ENCODE measurements at regions not wholly inside any gene's neighbourhood (a gene's known extent, or its start where the extent isn't known, plus 50 kb on each side); places are given as distances from the start of the nearest gene placed in this dataset.

DNA sequence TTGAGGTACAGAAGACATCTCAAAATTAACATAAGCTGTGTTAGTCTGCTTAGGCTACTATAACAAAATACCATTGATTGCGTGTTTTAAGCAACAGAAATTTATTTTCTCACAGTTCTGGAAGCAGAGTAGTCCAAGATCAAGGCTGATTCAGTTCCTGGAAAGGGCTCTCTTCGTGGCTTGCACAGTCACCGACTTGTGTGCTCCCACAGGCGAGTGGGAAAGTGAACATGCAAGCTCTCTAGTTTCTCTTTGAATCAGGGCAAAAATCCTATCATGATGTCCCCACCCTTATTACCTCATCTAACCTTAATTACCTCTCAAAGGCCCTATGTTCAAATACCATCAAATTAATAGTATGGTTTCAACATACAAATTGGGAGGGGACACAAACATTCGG lies 505.9 kb downstream of the ZIC1 start:
- Histone ChIP-seq H3K27me3 (replicated peaks in 1 of 2; ENCODE audit: control insufficient read depth in 2 of 2, insufficient read depth in 2 of 2, low read length in 1 of 2) (no peaks in the 10 kb centered on the region), H3K4me3 (no peak overlapping the region), H3K4me1 (ENCODE audit: control insufficient read depth, insufficient read depth, low read length) (no peaks in the 10 kb centered on the region), H3K27ac (ENCODE audit: control insufficient read depth, insufficient read depth) (no peak overlapping the region), H2AFZ (ENCODE audit: control insufficient read depth, low read depth, low read length) (no peak overlapping the region), H3K4me2 (ENCODE audit: control insufficient read depth, insufficient read depth) (no peak overlapping the region), H3K9me3 (replicated peaks; ENCODE audit: control insufficient read depth, insufficient read depth, low read length) (no peaks in the 10 kb centered on the region), H3K9ac (ENCODE audit: control insufficient read depth, insufficient read depth, low read length) (no peak overlapping the region), H3K36me3 (ENCODE audit: control insufficient read depth in 2 of 2, insufficient read depth in 2 of 2, low read length in 1 of 2) (no peaks in the 10 kb centered on the region), H3K79me2 (ENCODE audit: control insufficient read depth, insufficient read depth, low read length) (no peaks in the 10 kb centered on the region), H4K20me1 (ENCODE audit: control insufficient read depth, insufficient read depth) (no peaks in the 10 kb centered on the region)
- WGBS (ENCODE audit: insufficient coverage, insufficient replicate concordance, low lambda C conversion rate, missing lambda C conversion rate): 1% methylated on average over 5 of the region's 5 CpGs
- DNase-seq (ENCODE audit: low read depth, low spot score) (no peak), ATAC-seq (peak; percentile 84), FAIRE-seq (no peak)
- in situ Hi-C loops (cut with MboI): no loop called here
- CTCF ChIA-PET: interaction anchor here (1.3 to 1.5 kb wide), 3 partner anchors 10 to 31 kb away, joined by 4 read pairs; no protein-coding TSS in a partner anchor
- POLR2A ChIA-PET: interaction anchor here (0.5 to 0.9 kb wide), 2 partner anchors 24 to 1910 kb away, joined by 3 read pairs; no protein-coding TSS in a partner anchor
- RAD21 ChIA-PET (ENCODE audit: unreplicated experiment): interaction anchor here (0.8 to 2.8 kb wide), 7 partner anchors 10 to 163 kb away, joined by 3 to 32 read pairs (median 4); no protein-coding TSS in a partner anchor
- BruUV-seq (replicated peaks): no TSS peak
- intact Hi-C loops (cut with micrococcal nuclease; ENCODE audit: unreplicated experiment): no loop called here
- SMC1A ChIA-PET (ENCODE audit: uncharacterized antibody, unreplicated experiment): interaction anchor here (0.6 to 4.5 kb wide), 11 partner anchors 10 to 262 kb away, joined by 3 to 45 read pairs (median 5); no protein-coding TSS in a partner anchor
- TF ChIP-seq ETV6 (conservative IDR thresholded peaks at IDR 0.05 in 1 of 2, IDR thresholded peaks at IDR 0.05 in 1 of 2; ENCODE audit: borderline replicate concordance in 1 of 2, low read depth in 1 of 2): no peak
- no peak for TF ChIP-seq STAT3 (IDR thresholded peaks at IDR 0.05; ENCODE audit: low read depth, low read length)
- no peak for TF ChIP-seq JUND (IDR thresholded peaks at IDR 0.05; ENCODE audit: low read depth, low read length)
- TF ChIP-seq, protein P1, sequence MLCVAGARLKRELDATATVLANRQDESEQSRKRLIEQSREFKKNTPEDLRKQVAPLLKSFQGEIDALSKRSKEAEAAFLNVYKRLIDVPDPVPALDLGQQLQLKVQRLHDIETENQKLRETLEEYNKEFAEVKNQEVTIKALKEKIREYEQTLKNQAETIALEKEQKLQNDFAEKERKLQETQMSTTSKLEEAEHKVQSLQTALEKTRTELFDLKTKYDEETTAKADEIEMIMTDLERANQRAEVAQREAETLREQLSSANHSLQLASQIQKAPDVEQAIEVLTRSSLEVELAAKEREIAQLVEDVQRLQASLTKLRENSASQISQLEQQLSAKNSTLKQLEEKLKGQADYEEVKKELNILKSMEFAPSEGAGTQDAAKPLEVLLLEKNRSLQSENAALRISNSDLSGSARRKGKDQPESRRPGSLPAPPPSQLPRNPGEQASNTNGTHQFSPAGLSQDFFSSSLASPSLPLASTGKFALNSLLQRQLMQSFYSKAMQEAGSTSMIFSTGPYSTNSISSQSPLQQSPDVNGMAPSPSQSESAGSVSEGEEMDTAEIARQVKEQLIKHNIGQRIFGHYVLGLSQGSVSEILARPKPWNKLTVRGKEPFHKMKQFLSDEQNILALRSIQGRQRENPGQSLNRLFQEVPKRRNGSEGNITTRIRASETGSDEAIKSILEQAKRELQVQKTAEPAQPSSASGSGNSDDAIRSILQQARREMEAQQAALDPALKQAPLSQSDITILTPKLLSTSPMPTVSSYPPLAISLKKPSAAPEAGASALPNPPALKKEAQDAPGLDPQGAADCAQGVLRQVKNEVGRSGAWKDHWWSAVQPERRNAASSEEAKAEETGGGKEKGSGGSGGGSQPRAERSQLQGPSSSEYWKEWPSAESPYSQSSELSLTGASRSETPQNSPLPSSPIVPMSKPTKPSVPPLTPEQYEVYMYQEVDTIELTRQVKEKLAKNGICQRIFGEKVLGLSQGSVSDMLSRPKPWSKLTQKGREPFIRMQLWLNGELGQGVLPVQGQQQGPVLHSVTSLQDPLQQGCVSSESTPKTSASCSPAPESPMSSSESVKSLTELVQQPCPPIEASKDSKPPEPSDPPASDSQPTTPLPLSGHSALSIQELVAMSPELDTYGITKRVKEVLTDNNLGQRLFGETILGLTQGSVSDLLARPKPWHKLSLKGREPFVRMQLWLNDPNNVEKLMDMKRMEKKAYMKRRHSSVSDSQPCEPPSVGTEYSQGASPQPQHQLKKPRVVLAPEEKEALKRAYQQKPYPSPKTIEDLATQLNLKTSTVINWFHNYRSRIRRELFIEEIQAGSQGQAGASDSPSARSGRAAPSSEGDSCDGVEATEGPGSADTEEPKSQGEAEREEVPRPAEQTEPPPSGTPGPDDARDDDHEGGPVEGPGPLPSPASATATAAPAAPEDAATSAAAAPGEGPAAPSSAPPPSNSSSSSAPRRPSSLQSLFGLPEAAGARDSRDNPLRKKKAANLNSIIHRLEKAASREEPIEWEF (IDR thresholded peaks at IDR 0.05; ENCODE audit: insufficient replicate concordance, low read depth, low read length): peak; percentile 0
- TF ChIP-seq YBX1 (IDR thresholded peaks at IDR 0.05): no peak
- no peak for TF ChIP-seq NFYB (IDR thresholded peaks at IDR 0.05; ENCODE audit: insufficient read depth, low read depth, low read length)
- TF ChIP-seq, protein P2, sequence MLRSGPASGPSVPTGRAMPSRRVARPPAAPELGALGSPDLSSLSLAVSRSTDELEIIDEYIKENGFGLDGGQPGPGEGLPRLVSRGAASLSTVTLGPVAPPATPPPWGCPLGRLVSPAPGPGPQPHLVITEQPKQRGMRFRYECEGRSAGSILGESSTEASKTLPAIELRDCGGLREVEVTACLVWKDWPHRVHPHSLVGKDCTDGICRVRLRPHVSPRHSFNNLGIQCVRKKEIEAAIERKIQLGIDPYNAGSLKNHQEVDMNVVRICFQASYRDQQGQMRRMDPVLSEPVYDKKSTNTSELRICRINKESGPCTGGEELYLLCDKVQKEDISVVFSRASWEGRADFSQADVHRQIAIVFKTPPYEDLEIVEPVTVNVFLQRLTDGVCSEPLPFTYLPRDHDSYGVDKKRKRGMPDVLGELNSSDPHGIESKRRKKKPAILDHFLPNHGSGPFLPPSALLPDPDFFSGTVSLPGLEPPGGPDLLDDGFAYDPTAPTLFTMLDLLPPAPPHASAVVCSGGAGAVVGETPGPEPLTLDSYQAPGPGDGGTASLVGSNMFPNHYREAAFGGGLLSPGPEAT (IDR thresholded peaks at IDR 0.05; ENCODE audit: low read depth): no peak
- no peak for TF ChIP-seq PML (IDR thresholded peaks at IDR 0.05; ENCODE audit: low read length)
- TF ChIP-seq WRNIP1 (IDR thresholded peaks at IDR 0.05; ENCODE audit: borderline replicate concordance, low read depth, low read length): no peak
- TF ChIP-seq, protein P3, sequence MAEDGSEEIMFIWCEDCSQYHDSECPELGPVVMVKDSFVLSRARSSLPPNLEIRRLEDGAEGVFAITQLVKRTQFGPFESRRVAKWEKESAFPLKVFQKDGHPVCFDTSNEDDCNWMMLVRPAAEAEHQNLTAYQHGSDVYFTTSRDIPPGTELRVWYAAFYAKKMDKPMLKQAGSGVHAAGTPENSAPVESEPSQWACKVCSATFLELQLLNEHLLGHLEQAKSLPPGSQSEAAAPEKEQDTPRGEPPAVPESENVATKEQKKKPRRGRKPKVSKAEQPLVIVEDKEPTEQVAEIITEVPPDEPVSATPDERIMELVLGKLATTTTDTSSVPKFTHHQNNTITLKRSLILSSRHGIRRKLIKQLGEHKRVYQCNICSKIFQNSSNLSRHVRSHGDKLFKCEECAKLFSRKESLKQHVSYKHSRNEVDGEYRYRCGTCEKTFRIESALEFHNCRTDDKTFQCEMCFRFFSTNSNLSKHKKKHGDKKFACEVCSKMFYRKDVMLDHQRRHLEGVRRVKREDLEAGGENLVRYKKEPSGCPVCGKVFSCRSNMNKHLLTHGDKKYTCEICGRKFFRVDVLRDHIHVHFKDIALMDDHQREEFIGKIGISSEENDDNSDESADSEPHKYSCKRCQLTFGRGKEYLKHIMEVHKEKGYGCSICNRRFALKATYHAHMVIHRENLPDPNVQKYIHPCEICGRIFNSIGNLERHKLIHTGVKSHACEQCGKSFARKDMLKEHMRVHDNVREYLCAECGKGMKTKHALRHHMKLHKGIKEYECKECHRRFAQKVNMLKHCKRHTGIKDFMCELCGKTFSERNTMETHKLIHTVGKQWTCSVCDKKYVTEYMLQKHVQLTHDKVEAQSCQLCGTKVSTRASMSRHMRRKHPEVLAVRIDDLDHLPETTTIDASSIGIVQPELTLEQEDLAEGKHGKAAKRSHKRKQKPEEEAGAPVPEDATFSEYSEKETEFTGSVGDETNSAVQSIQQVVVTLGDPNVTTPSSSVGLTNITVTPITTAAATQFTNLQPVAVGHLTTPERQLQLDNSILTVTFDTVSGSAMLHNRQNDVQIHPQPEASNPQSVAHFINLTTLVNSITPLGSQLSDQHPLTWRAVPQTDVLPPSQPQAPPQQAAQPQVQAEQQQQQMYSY (CRISPR knock-in tag; IDR thresholded peaks at IDR 0.05): no peak
- TF ChIP-seq BHLHE40 (IDR thresholded peaks at IDR 0.05; ENCODE audit: borderline replicate concordance in 1 of 2, low read depth in 2 of 2, low read length in 1 of 2): no peak
- no peak for TF ChIP-seq RAD51 (IDR thresholded peaks at IDR 0.05)
- TF ChIP-seq IKZF1 (conservative IDR thresholded peaks at IDR 0.05): peak; percentile 36
